ENCODE measurements at regions not wholly inside any gene's neighbourhood (a gene's known extent, or its start where the extent isn't known, plus 50 kb on each side); places are given as distances from the start of the nearest gene placed in this dataset.

DNA sequence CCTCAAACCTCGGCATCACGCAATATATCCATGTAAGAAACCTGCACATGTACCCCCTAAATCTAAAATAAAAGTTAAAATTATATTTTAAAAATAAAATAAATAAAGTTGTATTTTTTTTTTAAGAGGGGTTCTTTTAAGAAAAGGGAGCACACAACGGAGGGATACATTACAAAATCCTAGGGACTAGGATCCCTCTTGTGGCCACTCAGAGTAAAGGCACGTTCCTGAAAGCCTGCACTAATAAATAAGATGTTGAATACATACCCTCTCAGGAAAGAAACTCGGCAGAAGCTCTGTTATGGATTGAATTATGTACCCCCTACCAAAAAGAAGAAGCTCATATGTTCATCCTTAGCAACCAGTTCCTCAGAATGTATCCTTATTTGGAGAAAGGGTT lies 50.9 kb upstream of the PRDX4 start:
- Mint-ChIP-seq H3K9me3 (no peaks in the 10 kb centered on the region), H3K27ac (no peak overlapping the region), H3K36me3 (ENCODE audit: low read depth) (no peaks in the 10 kb centered on the region), H3K4me3 (no peak overlapping the region), H3K4me1 (ENCODE audit: low read depth) (no peaks in the 10 kb centered on the region), H3K27me3 (peaks cover 3% of the 10 kb centered on the region)
- ChIA-PET POLR2A (no interaction called here), CTCF (no interaction called here)
- Histone ChIP-seq H3K36me3 (ENCODE audit: insufficient read depth, low read length) (no peaks in the 10 kb centered on the region), H3K4me3 (ENCODE audit: low read length) (no peak overlapping the region), H3K4me1 (ENCODE audit: insufficient read depth, low read length) (no peaks in the 10 kb centered on the region), H3K27ac (ENCODE audit: low read depth in 1 of 2, low read length in 2 of 2) (no peak overlapping the region), H3K27me3 (ENCODE audit: control insufficient read depth in 1 of 2, insufficient read depth in 2 of 2, low read length in 2 of 2) (no peaks in the 10 kb centered on the region), H3K9me3 (ENCODE audit: control insufficient read depth in 1 of 2, insufficient read depth in 1 of 2, low read length in 2 of 2) (no peaks in the 10 kb centered on the region)
- intact Hi-C loops (cut with DNase I, micrococcal nuclease): no loop called here
- peak; percentile 10 for TF ChIP-seq CTCF (IDR thresholded peaks at IDR 0.05)
- ATAC-seq (ENCODE audit: poor library complexity): no peak
- DNase-seq: peak in 1 of 14 experiments; percentile 6
